ENCODE measurements at regions not wholly inside any gene's neighbourhood (a gene's known extent, or its start where the extent isn't known, plus 50 kb on each side); places are given as distances from the start of the nearest gene placed in this dataset.

DNA sequence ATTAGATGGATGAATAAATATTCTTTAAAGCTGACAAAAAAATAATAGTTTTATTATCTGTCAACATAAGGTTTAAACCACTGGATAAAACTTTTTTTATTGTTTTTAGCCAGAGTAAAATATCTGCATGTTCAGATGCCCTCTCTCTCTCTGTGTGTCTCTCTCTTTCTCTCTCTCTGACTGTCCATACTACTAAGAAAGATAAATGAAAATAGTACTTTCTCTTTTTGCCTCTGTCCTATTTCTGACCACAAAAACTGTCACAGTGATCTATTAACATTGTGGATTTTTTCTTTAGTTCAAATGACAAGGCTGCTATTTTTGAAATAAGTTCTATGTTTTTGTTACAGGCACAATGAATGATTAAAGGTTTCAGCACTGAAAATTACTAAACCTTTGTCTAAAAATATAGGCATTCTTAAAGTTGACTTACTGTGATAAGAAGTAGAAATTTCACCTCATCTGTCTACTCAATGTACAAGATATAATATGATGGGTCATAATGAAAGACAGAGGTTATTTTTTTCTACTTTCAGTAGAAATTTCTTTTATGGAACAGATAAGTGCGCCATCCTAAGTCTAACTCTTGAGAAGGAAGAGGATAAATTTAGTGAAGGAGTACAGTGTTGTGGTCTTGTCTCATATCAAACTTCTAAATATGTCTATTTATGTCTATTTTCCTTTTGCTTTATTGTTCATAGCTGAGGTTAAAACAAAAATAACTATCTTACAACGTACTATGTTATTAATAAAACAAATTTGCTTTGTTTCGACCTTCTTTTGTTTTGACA, 341.9 kb upstream of the EYS start (continued):
- TF ChIP-seq CEBPZ (IDR thresholded peaks at IDR 0.05; ENCODE audit: low read depth, low read length): no peak
- TF ChIP-seq RUNX3 (IDR thresholded peaks at IDR 0.05; ENCODE audit: low read length): peak; percentile 46; the same call in 1 of the 2 replicates
- no peak for TF ChIP-seq ZNF687 (IDR thresholded peaks at IDR 0.05)
- peak; percentile 16; the same call in 1 of the 2 replicates for TF ChIP-seq PKNOX1 (IDR thresholded peaks at IDR 0.05)
- TF ChIP-seq ATF7 (IDR thresholded peaks at IDR 0.05; ENCODE audit: low read depth): 0 out of 2 replicates have a peak, but pooled peaks have one; percentile 37
- TF ChIP-seq ASH2L (IDR thresholded peaks at IDR 0.05; ENCODE audit: borderline replicate concordance, low read depth): no peak
- no peak for TF ChIP-seq YY1 (IDR thresholded peaks at IDR 0.05; ENCODE audit: low read depth, low read length)
- TF ChIP-seq MTA2 (IDR thresholded peaks at IDR 0.05; ENCODE audit: low read depth): peak; percentile 60
- TF ChIP-seq CREM (IDR thresholded peaks at IDR 0.05; ENCODE audit: low read depth): peak; percentile 41; the same call in 1 of the 2 replicates
- TF ChIP-seq CEBPB (IDR thresholded peaks at IDR 0.05; ENCODE audit: borderline replicate concordance in 1 of 2, low read depth in 2 of 2, low read length in 2 of 2): peak in 1 of 2 experiments; percentile 28; a peak in 1 of 4 replicates
- peak; percentile 80; the same call in 1 of the 2 replicates for TF ChIP-seq NFIC (IDR thresholded peaks at IDR 0.05; ENCODE audit: low read depth, low read length)
- no peak for TF ChIP-seq NFYB (IDR thresholded peaks at IDR 0.05; ENCODE audit: insufficient read depth, low read depth, low read length)
- peak in 1 of 2 experiments; percentile 45; a peak in 2 of 4 replicates for TF ChIP-seq IKZF2 (IDR thresholded peaks at IDR 0.05)
- no peak for TF ChIP-seq BHLHE40 (IDR thresholded peaks at IDR 0.05; ENCODE audit: borderline replicate concordance in 1 of 2, low read depth in 2 of 2, low read length in 1 of 2)
